NCI-H1105 (cell line): ENCODE measurements at regions not wholly inside any gene's neighbourhood (a gene's known extent, or its start where the extent isn't known, plus 50 kb on each side); places are given as distances from the start of the nearest gene placed in this dataset.

Experiments
- DNase-seq: peaks from one replicate; lab custom pipeline; 2025; lab: John Stamatoyannopoulos, UW

DNA sequence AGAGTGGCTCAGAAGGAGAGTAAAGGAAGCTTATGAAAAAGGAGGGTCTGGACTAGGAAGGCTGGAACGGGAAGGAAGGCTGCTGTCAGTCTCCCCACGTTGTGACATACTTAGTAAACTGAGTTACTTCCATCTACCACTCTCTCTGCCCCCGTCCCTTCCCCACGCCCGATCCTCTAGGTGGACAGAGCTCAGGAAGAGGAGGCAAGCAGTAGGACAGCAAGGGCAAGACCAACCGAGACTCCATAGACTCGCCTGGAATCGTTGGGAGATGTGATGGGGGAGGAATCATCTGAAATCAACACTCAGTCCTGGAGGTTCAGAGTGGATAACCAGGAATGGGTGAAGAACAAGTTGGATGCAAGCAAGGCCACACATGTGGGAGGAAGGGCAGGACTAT lies 240.7 kb downstream of the BUD13 start:
- DNase-seq, result no peak

DNA sequence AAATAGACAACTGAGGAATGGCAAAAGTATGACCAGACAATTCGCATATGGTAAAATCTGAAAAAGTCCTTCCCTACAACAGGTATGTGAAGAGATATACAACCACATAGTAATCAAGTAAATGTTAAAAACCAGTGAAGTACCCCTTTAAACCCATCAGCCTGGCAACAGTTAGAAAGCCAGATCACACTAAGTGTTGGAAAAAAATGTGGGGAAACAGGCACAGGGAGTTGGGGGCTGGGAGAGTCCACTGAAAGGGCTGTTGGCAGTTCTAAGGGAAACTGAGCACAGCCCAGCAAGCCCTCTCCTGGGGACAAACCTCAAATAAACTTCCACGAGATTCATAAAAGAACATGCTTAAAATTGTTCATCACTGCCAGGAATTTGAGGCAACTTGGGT lies 242.1 kb downstream of the BUD13 start:
- no peak for DNase-seq

DNA sequence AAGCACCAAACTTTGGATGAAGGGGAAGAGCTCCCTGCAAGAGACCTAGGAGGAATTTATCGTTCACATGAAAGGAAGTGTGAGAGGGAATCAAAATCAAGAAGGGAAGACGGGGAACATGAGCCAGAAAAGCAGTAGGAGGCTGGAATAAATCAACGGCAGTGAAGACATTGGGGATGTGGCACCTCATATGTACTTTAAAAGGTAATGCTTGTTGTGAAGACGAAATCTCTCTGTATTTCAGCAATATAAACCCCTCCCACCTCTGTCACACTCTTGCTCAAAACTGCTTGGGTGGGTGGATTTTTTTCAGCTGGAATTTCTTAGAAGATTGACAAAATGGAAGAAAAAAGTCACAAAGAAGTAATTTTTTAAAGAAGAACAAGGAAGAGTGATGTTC lies 243.5 kb downstream of the BUD13 start:
- DNase-seq, result no peak

DNA sequence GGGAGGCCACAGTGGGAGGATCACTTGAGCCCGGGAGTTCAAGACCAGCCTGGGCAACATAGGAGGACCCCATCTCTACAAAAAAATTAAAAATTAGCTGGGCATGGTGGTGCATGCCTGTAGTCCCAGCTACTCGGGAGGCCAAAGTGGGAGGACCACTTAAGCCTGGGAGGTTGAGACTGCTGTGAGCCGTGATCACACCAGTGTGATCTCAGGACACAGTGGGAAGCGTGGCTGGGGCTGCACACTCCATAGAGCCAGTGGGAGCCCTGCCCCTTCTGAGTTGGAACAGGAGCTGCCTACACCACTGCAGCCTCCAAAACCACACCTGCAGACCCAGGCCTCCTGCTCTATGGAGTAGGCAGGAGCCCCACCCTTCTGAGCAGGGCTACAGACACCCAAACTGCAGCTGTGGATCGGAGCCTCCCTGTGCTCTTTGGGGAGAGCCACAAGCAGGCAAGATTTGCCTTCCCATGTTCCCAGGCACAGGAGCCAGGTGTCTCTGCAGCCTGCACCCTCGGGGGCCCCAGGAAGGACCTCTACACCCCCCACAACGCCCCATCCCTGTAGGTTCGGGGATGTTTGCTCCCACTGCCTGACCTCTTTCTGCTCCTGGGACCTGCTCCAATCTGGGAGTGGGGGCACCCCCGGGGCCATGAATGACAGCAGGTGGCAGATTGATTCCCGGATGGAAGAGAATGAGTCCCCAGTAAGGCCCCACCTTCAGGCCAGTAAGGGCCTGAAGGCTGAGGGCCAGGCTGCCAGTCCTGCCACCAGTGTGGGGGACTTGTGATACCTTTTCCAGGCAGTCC lies 245.4 kb downstream of the BUD13 start:
- no peak for DNase-seq

DNA sequence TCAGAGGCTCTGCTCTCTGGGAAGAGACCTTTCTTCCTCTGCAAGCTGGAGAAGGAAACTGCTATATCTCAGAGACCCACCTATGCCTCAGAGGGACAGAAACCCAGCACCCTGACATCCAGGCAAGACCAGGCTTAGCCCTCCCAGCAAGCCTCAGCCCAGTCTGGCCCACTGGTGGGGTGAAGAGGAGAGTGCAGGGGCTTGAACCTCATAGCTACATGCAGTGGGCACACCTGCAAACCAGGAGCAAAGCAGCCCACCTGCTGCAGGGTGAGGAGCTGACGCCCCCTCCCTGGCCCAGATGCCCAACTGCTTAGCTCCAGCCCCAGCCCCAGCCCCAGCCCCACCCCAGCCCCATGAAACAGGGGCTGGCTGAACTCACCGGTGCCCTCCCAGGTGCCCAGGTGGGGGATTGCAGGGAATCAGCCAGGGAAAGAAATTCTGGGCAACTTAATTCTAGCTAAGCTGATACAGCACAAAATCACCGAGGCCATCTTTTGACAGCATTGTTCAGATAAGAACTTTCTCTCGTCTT lies 246.8 kb downstream of the BUD13 start:
- DNase-seq, result no peak

DNA sequence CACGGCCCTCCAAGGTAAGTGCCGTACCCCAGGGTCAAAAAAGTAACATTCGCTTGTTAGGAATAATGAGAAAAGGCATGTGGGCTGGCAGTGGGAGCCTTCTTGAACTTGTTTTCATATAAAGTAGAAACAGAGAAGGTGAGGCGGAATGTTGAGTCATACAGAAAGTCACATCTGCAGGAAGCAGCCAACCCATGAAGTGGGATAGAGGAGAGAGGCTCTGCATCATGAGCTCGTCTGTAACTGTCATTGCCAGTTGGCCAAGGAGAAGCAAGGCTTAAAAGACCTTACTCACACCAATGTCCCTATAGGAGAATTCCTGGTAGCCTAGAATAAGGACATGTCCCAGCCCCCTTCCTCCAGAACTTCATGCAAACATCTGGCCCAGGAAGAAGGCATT lies 253.3 kb downstream of the BUD13 start:
- DNase-seq, result no peak

DNA sequence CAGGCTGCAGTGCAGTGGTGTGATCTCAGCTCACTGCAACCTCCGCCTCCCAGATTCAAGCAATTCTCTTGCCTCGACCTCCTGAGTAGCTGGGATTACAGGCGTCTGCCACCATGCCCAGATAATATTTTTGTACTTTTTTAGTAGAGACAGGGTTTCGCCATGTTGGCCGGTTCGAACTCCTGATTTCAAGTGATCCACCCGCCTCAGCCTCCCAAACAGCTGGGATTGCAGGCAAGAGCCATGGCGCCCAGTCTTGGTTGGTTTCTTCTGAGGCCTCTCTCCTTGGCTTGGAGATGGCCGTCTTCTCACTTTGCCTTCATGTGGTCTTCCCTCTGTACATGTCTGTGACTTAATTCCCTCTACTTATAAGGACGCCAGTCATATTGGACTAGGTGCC lies 254.6 kb downstream of the BUD13 start:
- no peak for DNase-seq

DNA sequence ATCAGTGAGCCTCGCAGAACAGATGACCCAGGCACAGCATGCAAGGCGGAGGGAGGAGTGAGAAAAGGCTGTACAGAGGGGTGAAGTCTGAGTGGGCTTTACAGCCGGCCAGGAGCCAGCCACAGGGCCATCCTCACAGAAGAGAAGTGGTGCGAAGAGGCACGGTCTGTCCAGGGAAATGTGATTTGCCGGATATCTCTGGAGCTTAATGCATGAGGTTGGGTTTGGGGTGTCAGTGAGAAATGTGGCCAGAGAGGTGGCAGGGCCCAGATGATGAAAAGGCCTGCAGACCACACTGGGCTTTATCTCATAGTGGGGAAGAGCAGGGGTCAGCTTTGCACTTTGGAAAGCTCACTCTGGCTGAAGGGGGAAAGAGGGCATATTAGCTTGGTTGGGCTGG lies 255.2 kb downstream of the BUD13 start:
- no peak for DNase-seq

DNA sequence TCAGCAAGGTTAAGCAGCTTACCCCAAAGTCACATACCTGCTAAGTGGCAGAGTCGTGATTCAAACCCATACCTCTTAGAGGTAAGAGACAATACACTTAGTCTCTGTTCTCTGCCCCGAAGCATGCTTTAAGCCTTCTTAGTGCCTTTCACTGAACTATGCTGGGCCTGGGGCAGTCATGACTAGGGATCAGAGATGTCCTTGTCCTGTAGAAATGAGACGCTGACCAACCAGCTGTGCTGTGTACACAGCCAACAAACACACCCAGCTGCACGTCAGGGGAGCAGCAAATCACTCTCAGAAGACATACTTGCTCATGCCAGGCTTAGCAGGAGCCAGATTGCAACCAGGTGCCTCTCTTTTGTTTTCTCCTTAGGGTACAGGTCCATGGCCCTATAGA lies 255.7 kb downstream of the BUD13 start:
- no peak for DNase-seq

DNA sequence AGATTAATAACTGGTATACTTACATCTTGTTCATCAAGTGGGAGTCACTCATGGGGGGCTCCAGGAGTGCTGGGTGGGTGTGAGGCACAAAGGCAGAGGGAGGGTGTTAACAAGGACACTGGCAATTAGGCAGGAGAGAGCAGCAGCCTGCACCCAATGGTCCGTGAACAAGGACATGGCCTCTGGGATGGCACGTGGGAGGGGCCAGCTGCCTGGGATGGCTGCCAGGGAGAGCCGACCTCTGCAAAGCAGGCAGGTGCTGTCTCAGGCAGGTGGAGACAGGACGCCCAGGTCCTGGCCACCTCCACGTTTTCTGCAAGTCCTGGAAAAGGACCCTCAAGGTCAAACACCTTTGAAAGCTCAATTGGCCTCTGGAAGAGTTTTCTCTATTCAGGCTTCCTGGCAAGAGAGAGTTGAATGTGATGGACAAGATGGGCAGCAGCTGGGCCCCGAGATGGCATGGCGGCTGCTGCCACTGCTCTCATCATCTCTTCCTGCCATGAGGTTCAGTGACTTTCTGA lies 257.1 kb downstream of the BUD13 start:
- peak; percentile 93 for DNase-seq

DNA sequence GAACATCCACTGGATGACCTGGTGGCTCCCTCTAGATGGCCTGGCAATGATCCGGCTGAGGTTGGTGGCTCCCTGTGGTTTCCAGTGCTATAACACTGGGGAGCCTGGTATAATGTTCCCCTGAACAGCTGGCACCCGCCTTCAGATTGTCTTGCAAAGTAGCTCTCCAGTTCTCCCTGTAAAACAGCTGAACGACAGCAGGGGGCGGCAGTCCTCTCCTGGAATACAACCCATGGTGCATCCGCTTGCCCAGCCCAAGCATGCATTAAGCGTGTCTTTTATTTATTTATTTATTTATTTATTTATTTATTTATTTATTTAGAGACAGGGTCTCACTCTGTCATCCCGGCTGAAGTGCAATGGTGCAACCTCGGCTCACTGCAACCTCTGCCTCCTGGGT lies 258.9 kb downstream of the BUD13 start:
- no peak for DNase-seq

DNA sequence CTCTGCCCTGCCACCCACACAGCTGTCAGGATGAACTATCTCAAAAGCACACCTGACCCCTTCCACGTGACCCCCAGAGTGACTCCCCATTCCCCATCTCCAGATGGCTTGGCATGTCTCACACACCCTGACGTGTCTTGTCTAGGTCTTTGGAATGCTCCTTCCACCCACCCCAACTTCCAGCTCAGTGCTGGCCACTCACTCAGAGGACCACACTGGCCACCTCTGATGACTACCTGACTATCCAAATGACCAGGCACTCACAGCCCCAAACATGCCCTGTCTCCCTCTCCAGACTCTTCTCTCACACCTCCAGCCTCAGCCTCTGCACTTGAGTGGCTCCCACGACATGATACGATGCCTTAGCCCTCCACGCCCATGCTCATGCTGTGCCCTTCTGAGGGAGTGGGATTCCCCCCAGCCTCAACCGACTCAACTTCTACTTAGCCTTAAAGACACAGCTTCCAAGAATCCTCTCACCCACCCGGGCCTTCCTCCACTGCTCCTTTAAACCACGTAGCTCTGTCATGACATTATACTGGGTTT lies 259.4 kb downstream of the BUD13 start:
- DNase-seq, result no peak

DNA sequence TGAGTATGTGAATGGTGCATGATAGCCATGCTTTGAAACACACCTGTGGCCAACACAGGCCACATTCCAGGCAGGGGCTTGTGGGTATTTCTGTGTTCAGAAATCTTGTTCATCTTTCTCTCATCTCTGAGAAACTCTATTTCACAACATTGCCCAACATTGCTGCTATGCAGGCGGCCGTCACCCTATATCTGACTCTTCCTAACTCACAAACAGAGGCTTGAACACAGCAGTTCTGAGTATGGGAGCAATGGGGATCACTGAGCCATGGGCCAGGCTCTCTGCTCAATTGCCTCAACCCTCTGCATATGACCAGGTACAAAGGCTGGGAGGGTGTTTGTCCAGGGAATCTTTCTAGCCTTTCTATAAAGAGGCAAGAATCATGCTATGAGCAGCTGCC lies 259.9 kb downstream of the BUD13 start:
- DNase-seq, result no peak

DNA sequence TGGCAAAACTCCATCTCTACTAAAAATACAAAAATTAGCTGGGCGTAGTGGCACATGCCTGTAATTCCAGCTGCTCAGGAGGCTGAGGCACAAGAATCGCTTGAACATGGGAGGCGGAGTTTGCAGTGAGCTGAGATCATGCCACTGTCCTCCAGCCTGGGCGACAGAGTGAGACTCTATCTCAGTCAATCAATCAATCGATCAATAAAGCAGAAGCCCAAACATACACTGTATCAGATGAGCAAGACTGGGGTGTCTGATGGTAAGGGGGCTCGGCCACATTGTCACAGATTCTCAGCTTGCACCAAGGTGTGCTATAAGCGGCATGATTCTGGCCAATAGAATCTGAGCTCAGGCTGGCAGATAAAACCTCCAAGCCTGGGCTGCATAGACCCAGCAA lies 261.1 kb downstream of the BUD13 start:
- no peak for DNase-seq

DNA sequence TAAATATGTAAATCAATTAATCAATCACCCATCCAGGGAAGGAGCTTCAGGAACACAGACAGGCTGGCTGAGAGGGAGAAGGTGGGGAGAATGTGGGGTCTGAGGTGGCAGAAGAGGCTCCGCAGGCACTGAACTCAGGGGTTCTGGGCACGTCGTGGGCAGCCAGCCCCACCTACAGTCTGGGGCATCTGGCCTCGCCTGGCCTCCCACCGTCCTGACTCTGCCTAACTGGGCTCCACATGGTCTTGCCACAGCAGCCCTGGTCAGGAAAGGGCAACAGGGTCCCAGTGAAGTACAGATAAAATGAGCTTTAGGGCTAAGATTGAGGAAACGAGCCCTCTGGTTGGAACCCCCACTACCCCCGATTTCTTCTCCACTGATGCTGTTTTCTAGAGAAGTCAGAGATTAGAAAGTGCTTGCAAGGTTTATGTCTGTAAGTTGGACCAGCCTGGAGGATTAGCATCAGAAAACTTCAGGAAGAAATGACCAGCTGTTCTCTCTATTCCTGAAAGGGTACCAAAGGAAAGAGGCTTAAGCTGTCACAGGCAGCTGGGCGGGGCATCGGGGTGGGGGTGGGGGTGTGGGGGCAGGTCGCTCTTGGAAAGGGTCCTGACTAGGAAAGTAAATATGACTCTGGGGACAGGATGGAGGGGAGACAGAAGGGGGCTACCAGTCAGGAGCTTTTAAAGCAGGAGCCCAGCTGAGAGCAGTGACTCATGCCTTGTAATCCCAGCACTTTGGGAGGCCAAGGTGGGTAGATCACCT lies 261.7 kb downstream of the BUD13 start:
- no peak for DNase-seq

DNA sequence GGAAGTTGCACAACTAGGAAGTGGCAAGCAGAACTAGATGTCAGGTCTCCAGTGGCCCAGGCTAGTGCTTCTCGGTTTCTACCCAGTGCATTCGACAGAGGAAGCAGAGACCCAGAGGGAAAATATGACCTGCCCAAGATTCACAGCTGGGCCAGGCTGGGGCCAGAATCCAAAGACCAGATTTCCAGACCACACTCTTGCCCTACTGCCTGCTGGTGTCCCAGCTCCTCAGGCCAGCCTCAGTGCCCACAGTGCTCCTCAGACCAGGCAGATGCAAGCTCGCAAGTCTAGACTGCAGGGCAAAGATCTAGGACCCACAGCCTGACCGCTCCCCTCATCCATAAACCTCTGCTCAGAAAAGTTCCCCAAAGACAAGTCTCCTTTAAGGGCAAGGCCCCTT lies 262.6 kb downstream of the BUD13 start:
- no peak for DNase-seq

DNA sequence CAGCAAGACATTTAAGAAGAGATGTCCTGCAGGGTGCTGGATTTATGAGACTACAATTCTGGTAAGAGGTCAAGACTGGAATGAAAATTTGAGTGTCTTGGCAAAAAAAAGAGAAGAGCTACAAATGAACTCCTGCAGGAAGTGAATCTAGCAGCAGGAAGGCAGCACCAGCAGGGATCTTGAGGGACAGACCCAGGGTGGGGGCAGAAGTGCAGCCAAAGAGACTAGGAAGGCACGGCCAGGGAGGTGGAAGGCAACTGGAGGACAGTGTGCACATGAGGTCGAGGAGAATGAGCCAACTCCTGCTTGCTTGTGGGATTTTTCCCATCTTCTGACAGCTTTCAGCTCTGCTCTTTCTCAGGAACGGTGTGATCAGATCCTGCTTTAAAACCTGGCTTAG lies 263.2 kb downstream of the BUD13 start:
- no peak for DNase-seq

DNA sequence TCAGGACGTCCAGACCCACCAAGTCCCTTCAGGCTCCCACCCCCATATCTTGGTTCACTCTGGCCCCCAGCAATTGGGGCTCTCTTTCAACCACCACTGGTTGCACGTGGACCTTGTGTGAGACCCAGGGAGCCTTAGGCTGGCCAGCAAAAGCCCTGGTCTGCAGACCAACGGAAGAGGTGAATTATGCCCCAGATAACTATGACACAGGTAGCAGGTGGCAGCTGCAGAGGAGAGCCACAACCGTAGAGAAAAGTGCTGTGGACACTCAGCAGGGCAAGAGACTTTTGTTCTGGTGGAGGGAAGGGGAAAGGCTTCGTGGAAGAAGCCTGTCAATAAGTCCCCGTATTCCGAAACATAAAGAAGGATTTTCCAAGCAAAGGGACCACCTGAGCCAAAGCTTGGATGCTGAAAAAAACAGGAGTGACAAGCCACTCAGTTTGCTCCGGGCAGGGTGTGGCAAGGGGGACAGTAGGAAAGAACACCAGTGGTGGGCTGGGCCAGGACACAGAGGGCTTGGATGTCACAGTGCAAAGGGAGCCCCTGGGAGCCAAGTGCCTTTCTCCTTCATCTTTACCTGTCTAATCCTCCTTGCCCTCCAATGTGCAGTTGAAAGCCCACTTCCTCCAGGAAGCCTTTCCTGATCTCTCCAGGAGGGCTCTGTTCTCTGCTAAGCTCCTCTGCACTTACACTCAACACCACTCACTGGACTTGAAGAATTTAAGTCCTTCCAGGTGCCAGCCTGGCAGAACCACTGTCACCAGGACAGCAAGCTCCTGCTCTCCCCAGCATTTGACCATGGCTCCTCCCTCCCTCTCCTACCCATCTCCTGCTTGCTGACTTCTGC lies 264.7 kb downstream of the BUD13 start:
- no peak for DNase-seq

DNA sequence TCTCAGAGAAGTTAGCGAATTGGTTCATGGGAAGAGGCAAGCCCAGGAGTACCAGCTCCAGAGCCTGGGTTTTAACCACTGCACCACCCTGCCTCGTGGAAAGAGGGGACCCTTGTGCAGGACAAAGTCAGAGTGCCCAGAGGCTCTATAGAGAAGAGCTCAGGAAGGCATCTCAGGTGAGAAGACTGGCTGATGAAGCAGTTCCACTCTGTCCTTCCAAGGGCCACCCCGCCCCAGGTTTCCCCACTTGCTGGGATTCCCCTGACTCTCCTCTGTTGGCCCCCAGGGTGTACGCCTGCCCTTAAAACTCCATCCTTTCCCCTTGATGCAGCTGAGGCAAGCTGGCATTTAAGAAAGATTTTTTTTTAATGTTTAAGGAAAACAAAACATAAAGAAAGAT lies 265.8 kb downstream of the BUD13 start:
- no peak for DNase-seq

DNA sequence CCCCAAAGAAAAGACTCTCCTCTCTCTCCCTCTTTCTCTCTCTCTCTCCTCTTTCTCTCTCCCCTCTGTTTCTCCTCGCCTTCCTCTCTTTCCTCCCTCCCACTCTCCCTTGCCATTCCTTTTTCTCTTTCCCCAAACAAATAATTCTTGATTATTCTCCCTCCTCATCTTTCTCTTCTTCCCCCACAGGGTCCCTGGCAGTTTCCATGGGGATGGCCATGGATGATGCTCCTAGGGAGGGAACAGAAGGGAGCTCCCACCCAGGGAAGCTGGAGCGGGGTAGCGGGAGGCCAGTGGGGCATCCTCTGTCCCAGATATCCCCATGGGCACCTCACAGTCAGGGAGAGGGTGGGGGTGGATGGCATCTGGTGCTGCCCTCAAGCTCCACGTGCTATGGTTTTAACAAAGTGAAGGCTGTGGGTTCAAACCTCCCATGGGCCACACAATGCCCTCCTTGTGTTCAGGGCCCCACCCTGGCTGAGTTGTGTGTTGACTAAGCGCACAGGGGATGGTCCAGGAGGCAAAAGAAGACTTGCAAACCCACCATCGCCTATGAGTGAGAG lies 266.4 kb downstream of the BUD13 start:
- DNase-seq, result no peak
